HG03520 (cell line): ENCODE measurements at regions not wholly inside any gene's neighbourhood (a gene's known extent, or its start where the extent isn't known, plus 50 kb on each side); places are given as distances from the start of the nearest gene placed in this dataset.

ENCODE experiments used
- ATAC-seq: cut with Tn5 transposase; IDR thresholded peaks from one replicate; pipeline ENCODE4 v1.9.1; 2021; ENCODE audit warnings: mild to moderate bottlenecking, moderate library complexity; ENCODE audit not compliant: unreplicated experiment

- no peak for ATAC-seq
These were observed 78.1 kb upstream of the SLC38A11 start for GRCh38 chr2:165033402-165033801.

DNA sequence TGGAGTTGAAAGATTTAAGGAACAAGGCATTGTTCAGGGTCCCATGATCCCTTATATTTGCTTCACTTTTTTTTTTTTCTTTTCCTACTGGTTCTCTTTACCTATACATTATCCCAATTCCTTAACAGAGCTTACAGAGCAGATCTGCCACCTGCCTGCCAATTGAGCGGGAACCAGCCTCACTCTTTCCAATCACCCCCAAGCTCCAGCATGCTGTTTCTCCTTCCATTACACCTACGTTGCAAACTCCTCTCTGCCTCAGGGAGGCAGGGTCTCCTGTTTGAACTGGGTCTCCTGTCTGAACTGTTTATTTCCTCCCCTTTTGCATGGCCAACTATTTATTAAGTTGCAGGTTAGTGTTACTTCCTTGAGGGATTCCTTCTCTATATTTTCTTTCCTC is 77.2 kb upstream of the SLC38A11 start:
- ATAC-seq: no peak

DNA sequence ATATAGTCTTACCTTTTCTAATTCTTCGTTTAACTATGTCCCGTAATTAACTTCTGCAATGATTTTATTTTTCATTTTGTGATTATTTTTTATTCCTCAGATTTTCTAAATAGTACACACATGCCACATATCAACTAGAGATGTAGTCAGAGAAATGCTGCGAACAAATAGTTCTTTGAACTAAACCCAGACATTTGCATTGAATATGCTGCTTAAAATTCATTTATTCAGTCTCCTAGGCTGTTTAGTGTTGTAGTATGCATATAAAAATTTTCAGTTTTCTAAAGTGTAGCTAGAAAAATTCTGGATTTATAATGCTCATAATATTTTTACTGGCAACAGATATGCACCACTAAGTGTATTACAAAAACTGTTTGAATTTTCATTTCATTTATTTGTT is 68.9 kb upstream of the SLC38A11 start:
- no peak for ATAC-seq

GRCh38 chr2:165022781-165023180 is 67.5 kb upstream of the SLC38A11 start:
- no peak for ATAC-seq

- no peak for ATAC-seq
These were observed 62.8 kb upstream of the SLC38A11 start for GRCh38 chr2:165017966-165018596.

DNA sequence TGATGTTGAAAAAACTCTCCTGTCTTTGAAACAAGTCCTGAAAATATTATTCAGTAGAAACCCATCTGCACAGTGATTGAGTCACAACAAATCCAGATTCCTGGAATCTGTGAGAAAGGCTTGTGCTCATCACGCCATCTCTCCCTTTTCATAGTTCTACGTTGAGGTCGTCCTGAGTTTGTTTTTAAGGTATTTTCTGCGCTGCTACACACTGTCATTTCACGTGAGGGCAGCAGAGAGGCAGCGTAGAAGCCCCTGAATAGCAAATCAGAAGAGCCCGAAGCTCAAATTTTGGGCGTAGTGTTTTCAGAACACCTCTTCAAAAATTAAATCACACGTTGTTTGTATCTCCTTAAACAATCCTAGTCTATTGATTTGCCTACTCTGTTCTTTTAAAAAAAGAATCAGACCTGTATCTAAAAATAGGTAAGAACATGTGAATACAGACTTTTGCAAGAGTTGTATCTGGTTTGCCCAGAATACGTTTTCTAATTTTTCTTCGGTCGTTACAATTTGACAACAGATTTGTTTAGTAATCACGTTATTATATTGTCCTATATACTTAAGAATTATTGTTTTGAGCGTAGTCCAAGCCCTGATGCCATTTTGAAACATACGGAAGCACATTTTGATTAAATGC is 61.6 kb upstream of the SLC38A11 start:
- ATAC-seq: peak; percentile 54

DNA sequence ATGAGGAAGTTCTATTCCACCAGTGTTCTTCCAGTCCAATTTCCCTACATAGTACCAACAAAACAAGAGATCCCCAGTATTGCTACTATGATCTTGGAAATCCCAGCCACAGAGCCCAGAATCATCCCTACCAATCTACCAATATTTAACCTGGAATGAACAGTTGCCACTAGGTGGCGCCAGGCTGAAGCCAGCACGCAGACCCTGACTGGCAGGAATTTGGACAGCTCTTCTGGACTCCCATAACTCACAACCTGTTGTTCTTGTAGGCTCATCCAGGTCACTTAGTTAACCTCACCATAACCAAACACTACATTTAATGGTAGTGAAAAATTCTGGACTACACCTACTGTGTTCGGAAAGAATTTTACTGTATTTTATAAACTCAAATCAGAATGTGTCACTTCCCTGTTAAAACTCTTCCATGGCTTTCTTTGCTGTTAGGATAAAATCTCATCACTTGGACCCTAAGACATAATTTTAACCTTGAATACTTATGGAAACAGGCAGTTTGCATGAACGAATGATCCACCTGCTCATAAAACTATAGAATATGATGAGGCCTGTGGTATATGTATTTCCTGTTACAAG is 59.8 kb upstream of the SLC38A11 start:
- ATAC-seq: peak; percentile 75

DNA sequence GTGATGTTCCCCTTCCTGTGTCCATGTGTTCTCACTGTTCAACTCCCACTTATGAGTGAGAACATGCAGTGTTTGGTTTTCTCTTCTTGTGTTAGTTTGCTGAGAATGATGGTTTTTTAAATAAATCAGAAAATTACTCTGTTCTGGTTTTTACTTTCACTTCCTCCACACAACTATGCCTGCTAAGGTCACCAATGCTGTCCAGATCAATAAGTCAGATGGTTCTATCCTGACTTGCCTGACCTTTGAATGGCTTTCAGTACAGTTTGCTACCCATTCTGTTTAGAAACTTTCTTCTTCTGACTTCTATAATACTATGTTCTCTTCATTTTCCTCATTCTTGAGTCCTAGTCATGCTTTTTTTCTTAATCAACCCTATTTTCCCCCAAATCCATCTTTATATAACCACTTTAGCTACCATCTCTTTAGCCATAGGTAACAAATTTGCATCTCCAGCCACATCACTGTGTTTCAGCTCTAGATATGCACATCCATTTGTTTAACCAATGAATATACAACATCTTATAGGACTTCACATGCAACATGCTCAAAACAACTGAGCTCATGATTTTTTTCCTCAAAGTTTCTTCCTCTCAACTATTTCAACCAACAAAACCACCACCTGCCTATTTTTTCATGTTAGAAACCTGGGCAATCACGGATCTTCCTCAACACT is 58.8 kb upstream of the SLC38A11 start:
- no peak for ATAC-seq

- ATAC-seq: no peak
These were observed 55.9 kb upstream of the SLC38A11 start for GRCh38 chr2:165011199-165011598.

DNA sequence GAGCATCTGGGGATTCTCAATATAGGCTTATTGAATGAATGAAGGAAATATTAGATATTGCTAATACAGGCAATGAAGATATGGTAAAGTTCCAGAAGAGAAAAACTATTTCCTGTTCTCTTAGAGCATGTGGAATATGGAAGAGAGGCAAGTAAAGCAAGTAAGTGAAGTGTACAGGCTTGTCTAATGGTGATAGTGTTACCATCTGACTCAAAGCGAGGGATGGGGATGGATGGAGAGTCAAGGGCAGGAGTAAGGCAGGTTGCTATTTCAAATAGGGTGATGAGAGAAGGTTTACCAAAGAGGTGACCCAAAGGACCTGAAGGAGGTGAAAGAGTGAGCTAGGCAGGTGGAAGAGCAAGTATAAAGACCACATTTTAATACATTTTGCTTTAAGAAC is 55.2 kb upstream of the SLC38A11 start:
- no peak for ATAC-seq

DNA sequence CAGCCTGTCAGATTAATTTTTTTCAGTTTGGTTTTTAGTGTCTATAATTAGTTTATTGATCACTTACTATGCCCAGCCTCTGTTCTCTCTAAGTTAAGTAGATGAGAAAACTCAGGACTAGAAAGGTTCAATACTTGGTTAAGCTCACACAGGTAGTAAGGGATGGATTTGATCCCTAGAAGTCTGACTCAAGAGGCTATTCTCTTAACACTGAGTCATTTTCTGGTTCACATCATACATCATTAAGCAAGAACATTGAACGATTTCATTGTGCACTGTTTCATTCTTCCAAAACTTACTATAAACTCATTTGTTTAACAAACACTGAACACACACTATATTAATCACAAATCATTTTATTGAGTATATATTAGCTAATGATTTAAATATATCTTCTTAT is 54.1 kb upstream of the SLC38A11 start:
- no peak for ATAC-seq

GRCh38 chr2:165008730-165009315 is 53.5 kb upstream of the SLC38A11 start:
- no peak for ATAC-seq

DNA sequence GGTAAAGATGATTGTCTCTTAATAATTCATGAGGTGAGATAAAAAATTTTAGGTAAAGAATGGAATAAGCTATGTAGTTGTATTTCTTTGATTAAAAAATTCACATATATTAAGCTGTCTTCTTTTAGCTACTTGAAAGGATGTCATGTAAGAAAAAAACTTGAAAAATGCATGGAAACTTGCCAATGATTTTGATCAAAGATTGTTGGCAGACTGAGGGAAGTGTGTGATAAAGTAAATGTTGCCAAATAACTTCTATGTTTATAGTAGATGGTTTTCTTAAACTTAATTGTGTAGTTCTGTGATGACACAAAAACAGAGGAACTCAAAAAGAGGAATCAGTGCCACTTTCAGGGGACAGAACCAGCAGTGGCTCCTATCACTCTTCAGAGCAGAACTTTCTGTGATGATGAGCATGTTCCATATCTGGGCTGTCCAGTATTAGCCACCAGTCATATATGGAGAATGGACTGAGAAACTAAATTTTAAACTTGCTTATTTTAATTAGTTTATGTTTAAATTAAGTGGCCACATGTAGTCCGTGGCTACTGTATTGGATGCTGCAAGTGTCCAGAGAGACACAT is 51.9 kb upstream of the SLC38A11 start:
- no peak for ATAC-seq
